ENCODE measurements at regions not wholly inside any gene's neighbourhood (a gene's known extent, or its start where the extent isn't known, plus 50 kb on each side); places are given as distances from the start of the nearest gene placed in this dataset.

GRCh38 chr5:52693836-52694235 lies 93.9 kb upstream of the ITGA1 start:
- H3K36me3 ChIP-seq (replicated peaks in 1 of 2; ENCODE audit: control insufficient read depth in 1 of 2, insufficient read depth in 2 of 2, low read length in 1 of 2): no peaks in the 10 kb centered on the region
- H3K4me2 ChIP-seq: no peak overlapping the region
- no peaks in the 10 kb centered on the region for H3K9me3 ChIP-seq
- H3F3A ChIP-seq (replicated peaks; ENCODE audit: insufficient read depth): peaks cover 7% of the 10 kb centered on the region
- ChIA-PET POLR2A (no interaction called here), CTCF (interaction anchor here (0.5 to 2.3 kb wide), 13 partner anchors 9 to 229 kb away, joined by 3 to 9 read pairs (median 4); partner anchors contain the start of genes ITGA1 and PELO)
- H3K79me2 ChIP-seq (ENCODE audit: insufficient read depth): no peaks in the 10 kb centered on the region
- H3K9me2 ChIP-seq: no peaks in the 10 kb centered on the region
- H2AFZ ChIP-seq (ENCODE audit: low read depth): no peak overlapping the region
- H3K9ac ChIP-seq: no peak overlapping the region
- H3K27ac ChIP-seq (ENCODE audit: low read depth in 2 of 2, low read length in 1 of 2): no peak overlapping the region
- WGBS (ENCODE audit: low lambda C conversion rate): 73% methylated on average over 1 of the region's 1 CpG
- no peaks in the 10 kb centered on the region for H4K20me1 ChIP-seq (ENCODE audit: insufficient read depth)
- H3K4me3 ChIP-seq (ENCODE audit: low read depth in 2 of 2, low read length in 1 of 2): no peak overlapping the region
- peaks cover 6 to 13% of the 10 kb centered on the region in 2 experiments for H3K4me1 ChIP-seq (ENCODE audit: control insufficient read depth in 1 of 2, insufficient read depth in 2 of 2, low read depth in 1 of 2, low read length in 1 of 2)
- TF ChIP-seq ELF1 (IDR thresholded peaks at IDR 0.05): no peak
- no peak for TF ChIP-seq TAF1 (IDR thresholded peaks at IDR 0.05; ENCODE audit: borderline replicate concordance, low read depth, low read length)
- no peak for TF ChIP-seq CHD2 (IDR thresholded peaks at IDR 0.05; ENCODE audit: low read length, partially characterized antibody)
- DNase-seq: no peak
- H3K27me3 ChIP-seq (ENCODE audit: insufficient read depth): no peaks in the 10 kb centered on the region

GRCh38 chr5:52694648-52695047 lies 93.1 kb upstream of the ITGA1 start:
- Histone ChIP-seq H3K4me1 (ENCODE audit: control insufficient read depth in 1 of 2, insufficient read depth in 2 of 2, low read depth in 1 of 2, low read length in 1 of 2) (peaks cover 6 to 13% of the 10 kb centered on the region in 2 experiments), H4K20me1 (ENCODE audit: insufficient read depth) (no peaks in the 10 kb centered on the region), H3K9ac (no peak overlapping the region), H3K27me3 (ENCODE audit: insufficient read depth) (no peaks in the 10 kb centered on the region), H3K4me3 (ENCODE audit: low read depth in 2 of 2, low read length in 1 of 2) (no peak overlapping the region), H3K9me3 (no peaks in the 10 kb centered on the region), H3K27ac (ENCODE audit: low read depth in 2 of 2, low read length in 1 of 2) (no peak overlapping the region), H3K9me2 (no peaks in the 10 kb centered on the region), H3K79me2 (ENCODE audit: insufficient read depth) (no peaks in the 10 kb centered on the region), H2AFZ (ENCODE audit: low read depth) (peak overlapping the region; percentile 58; the same call in 1 of the 2 replicates), H3K4me2 (no peak overlapping the region), H3K36me3 (replicated peaks in 1 of 2; ENCODE audit: control insufficient read depth in 1 of 2, insufficient read depth in 2 of 2, low read length in 1 of 2) (no peaks in the 10 kb centered on the region), H3F3A (replicated peaks; ENCODE audit: insufficient read depth) (peaks cover 7% of the 10 kb centered on the region)
- 88% methylated on average over 3 of the region's 3 CpGs for WGBS (ENCODE audit: low lambda C conversion rate)
- TF ChIP-seq MXI1 (IDR thresholded peaks at IDR 0.05; ENCODE audit: low read depth, low read length) (no peak), MEF2A (IDR thresholded peaks at IDR 0.05; ENCODE audit: borderline replicate concordance, low read depth) (no peak), REST (IDR thresholded peaks at IDR 0.05; ENCODE audit: low read depth, low read length) (no peak), ZBTB33 (IDR thresholded peaks at IDR 0.05; ENCODE audit: borderline replicate concordance, low read depth) (no peak), EP300 (IDR thresholded peaks at IDR 0.05; ENCODE audit: borderline replicate concordance in 1 of 2, low read depth in 1 of 2, low read length in 1 of 2) (no peak), GATA2 (CRISPR knock-in tag; IDR thresholded peaks at IDR 0.05) (no peak), CTCF (IDR thresholded peaks at IDR 0.05) (no peak), POLR2AphosphoS5 (IDR thresholded peaks at IDR 0.05; ENCODE audit: low read depth, low read length) (no peak)
- ChIA-PET CTCF (interaction anchor here (1.1 to 2.3 kb wide), 4 partner anchors 78 to 228 kb away, joined by 3 to 9 read pairs (median 5); partner anchors contain the start of genes ITGA1 and PELO), POLR2A (interaction anchor here (1.1 kb wide), 1 partner anchor 9 kb away, joined by 3 read pairs; no protein-coding TSS in a partner anchor)
- DNase-seq: no peak
